Kidney capillary endothelial cell (primary cell): ENCODE measurements at regions not wholly inside any gene's neighbourhood (a gene's known extent, or its start where the extent isn't known, plus 50 kb on each side); places are given as distances from the start of the nearest gene placed in this dataset.
"Not testable (repeated sequence)": the region's sequence is repeated elsewhere in the genome, so short reads cannot be mapped to it uniquely, and the experiment has no call there.

Source experiments
- DNase-seq: peaks from one replicate; pipeline ENCODE4 v3.0.0-alpha.2; 2018; ENCODE audit warnings: low spot score

- no peak for DNase-seq
Observed at GRCh38 chr2:120498576-120499394, 152.8 kb downstream of the INHBB start.

- DNase-seq = no peak
Observed at GRCh38 chr2:120499784-120500495, 154.0 kb downstream of the INHBB start.

GRCh38 chr2:120501591-120501990 is 155.7 kb downstream of the INHBB start:
- no peak for DNase-seq

GRCh38 chr2:120502357-120502756 is 156.4 kb downstream of the INHBB start:
- DNase-seq = no peak

- DNase-seq = no peak
Observed at GRCh38 chr2:120502761-120503160, 156.8 kb downstream of the INHBB start.

GRCh38 chr2:120503206-120503792 is 157.4 kb downstream of the INHBB start:
- DNase-seq = no peak

GRCh38 chr2:120503793-120504571 is 158.0 kb downstream of the INHBB start:
- DNase-seq = peak; percentile 87

GRCh38 chr2:120504936-120505705 is 159.2 kb downstream of the INHBB start:
- DNase-seq = no peak

GRCh38 chr2:120508567-120509041 is 162.7 kb downstream of the INHBB start:
- no peak for DNase-seq

- no peak for DNase-seq
Observed at GRCh38 chr2:120509213-120509815, 163.4 kb downstream of the INHBB start.

- DNase-seq = no peak
Observed at GRCh38 chr2:120509991-120510735, 164.2 kb downstream of the INHBB start.

- DNase-seq = no peak
Observed at GRCh38 chr2:120510751-120511395, 164.9 kb downstream of the INHBB start.

GRCh38 chr2:120511536-120511935 is 165.6 kb downstream of the INHBB start:
- DNase-seq = no peak

GRCh38 chr2:120511947-120512710 is 166.2 kb downstream of the INHBB start:
- DNase-seq = no peak

GRCh38 chr2:120513776-120514357 is 167.9 kb downstream of the INHBB start:
- DNase-seq = no peak

- no peak for DNase-seq
Observed at GRCh38 chr2:120514521-120514920, 168.6 kb downstream of the INHBB start.

GRCh38 chr2:120515066-120515758 is 169.3 kb downstream of the INHBB start:
- not testable (repeated sequence) for DNase-seq
